Colonic mucosa (tissue), 4 donors: ENCODE measurements at regions not wholly inside any gene's neighbourhood (a gene's known extent, or its start where the extent isn't known, plus 50 kb on each side); places are given as distances from the start of the nearest gene placed in this dataset.
A peak's percentile ranks its signal among the peaks of the same experiment; 100 is the strongest.

Experiments used
- DNase-seq: peaks from one replicate; pipeline ENCODE4 v3.0.0-alpha.2; 2020
- H3K27ac ChIP-seq: fragments of 200-600 bp; one replicate; pipeline ENCODE4 v1.8.0; 2021
- H3K27me3 ChIP-seq: fragments of 200-600 bp; one replicate; pipeline ENCODE4 v1.8.0; 2021
- H3K36me3 ChIP-seq: fragments of 200-600 bp; one replicate; pipeline ENCODE4 v1.8.0; 2021
- H3K4me1 ChIP-seq: fragments of 200-600 bp; one replicate; pipeline ENCODE4 v1.8.0; 2021; ENCODE audit warnings: mild to moderate bottlenecking
- H3K4me3 ChIP-seq: fragments of 200-600 bp; one replicate; pipeline ENCODE4 v1.8.0; 2021
- H3K9ac ChIP-seq, 2 donors: one replicate each; pipeline ENCODE4 v1.7.0; 2013; ENCODE audit warnings: control low read depth in 2 of 2, low read depth in 2 of 2, low read length in 2 of 2
- H3K9me3 ChIP-seq: fragments of 200-600 bp; one replicate; pipeline ENCODE4 v1.8.0; 2021
- CTCF ChIP-seq: fragments of 200-600 bp; IDR thresholded peaks from one replicate; pipeline ENCODE4 v1.8.0; 2022; ENCODE audit warnings: antibody characterized with exemption, mild to moderate bottlenecking
- intact Hi-C: fragments of 100-400 bp; cut with DNase I; formaldehyde crosslinking; loops from one replicate; pipeline ENCODE4 v1.14.1; 2022
- donor health status: healthy.
- donor health status: DM: no; HTN: no; CAD: no.
- donor health status: DM: no; HTN: no; CAD: no.

GRCh38 chr2:118339386-118339785 is 251.1 kb downstream of the INSIG2 start:
- intact Hi-C loops: no loop called here
- no peaks in the 10 kb centered on the region for H3K4me1 ChIP-seq
- no peak for TF ChIP-seq CTCF
- H3K9me3 ChIP-seq: no peaks in the 10 kb centered on the region
- H3K36me3 ChIP-seq: no peaks in the 10 kb centered on the region
- H3K4me3 ChIP-seq: no peak overlapping the region
- no peaks in the 10 kb centered on the region for H3K27me3 ChIP-seq
- H3K9ac ChIP-seq: no peak overlapping the region
- DNase-seq: no peak
- H3K27ac ChIP-seq: no peak overlapping the region

GRCh38 chr2:118333664-118334063 is 245.4 kb downstream of the INSIG2 start:
- no peak for TF ChIP-seq CTCF
- no peaks in the 10 kb centered on the region for H3K36me3 ChIP-seq
- H3K27ac ChIP-seq: no peak overlapping the region
- no peaks in the 10 kb centered on the region for H3K4me1 ChIP-seq
- intact Hi-C loops: no loop called here
- H3K4me3 ChIP-seq: no peak overlapping the region
- no peaks in the 10 kb centered on the region for H3K27me3 ChIP-seq
- no peaks in the 10 kb centered on the region for H3K9me3 ChIP-seq
- no peak for DNase-seq
- H3K9ac ChIP-seq: no peak overlapping the region

- intact Hi-C loops: no loop called here
- H3K9me3 ChIP-seq: no peaks in the 10 kb centered on the region
- H3K27ac ChIP-seq: no peak overlapping the region
- H3K4me1 ChIP-seq: no peaks in the 10 kb centered on the region
- H3K9ac ChIP-seq: no peak overlapping the region
- TF ChIP-seq CTCF: no peak
- no peaks in the 10 kb centered on the region for H3K27me3 ChIP-seq
- no peaks in the 10 kb centered on the region for H3K36me3 ChIP-seq
- DNase-seq: no peak
- no peak overlapping the region for H3K4me3 ChIP-seq
Observed at GRCh38 chr2:118325321-118325955, 237.2 kb downstream of the INSIG2 start.

- no peaks in the 10 kb centered on the region for H3K27me3 ChIP-seq
- H3K4me1 ChIP-seq: no peaks in the 10 kb centered on the region
- no peaks in the 10 kb centered on the region for H3K9me3 ChIP-seq
- intact Hi-C loops: no loop called here
- H3K4me3 ChIP-seq: no peak overlapping the region
- no peak overlapping the region for H3K27ac ChIP-seq
- no peak overlapping the region for H3K9ac ChIP-seq
- DNase-seq: no peak
- no peak for TF ChIP-seq CTCF
- no peaks in the 10 kb centered on the region for H3K36me3 ChIP-seq
Observed at GRCh38 chr2:118322406-118322805, 234.1 kb downstream of the INSIG2 start.

- intact Hi-C loops: no loop called here
- peak; percentile 27 for DNase-seq
Observed at GRCh38 chr2:118321432-118322105, 233.3 kb downstream of the INSIG2 start.

More at GRCh38 chr2:118321432-118322105, 233.3 kb downstream of the INSIG2 start:
- Histone ChIP-seq H3K4me3 (no peak overlapping the region), H3K27ac (no peak overlapping the region), H3K9me3 (no peaks in the 10 kb centered on the region), H3K27me3 (no peaks in the 10 kb centered on the region), H3K36me3 (no peaks in the 10 kb centered on the region), H3K9ac (no peak overlapping the region), H3K4me1 (no peaks in the 10 kb centered on the region)
- no peak for TF ChIP-seq CTCF
